ENCODE measurements at regions not wholly inside any gene's neighbourhood (a gene's known extent, or its start where the extent isn't known, plus 50 kb on each side); places are given as distances from the start of the nearest gene placed in this dataset.

GRCh38 chr2:201953396-201953795 lies 80.3 kb upstream of the FZD7 start:
- no peaks in the 10 kb centered on the region for H3K9me3 ChIP-seq
- no peak overlapping the region for H3K4me3 ChIP-seq
- TF ChIP-seq CTCF (IDR thresholded peaks at IDR 0.05): no peak
- H3K36me3 ChIP-seq (ENCODE audit: low read depth): no peaks in the 10 kb centered on the region
- no peaks in the 10 kb centered on the region for H3K4me1 ChIP-seq (ENCODE audit: low read depth)
- ATAC-seq (no peak), DNase-seq (no peak)
- intact Hi-C loops (cut with DNase I, micrococcal nuclease): no loop called here

GRCh38 chr2:201953880-201954279 lies 79.8 kb upstream of the FZD7 start:
- ATAC-seq (peak; percentile 31), DNase-seq (no peak)
- intact Hi-C loops (cut with DNase I, micrococcal nuclease): no loop called here
- no peak for TF ChIP-seq CTCF (IDR thresholded peaks at IDR 0.05)
- Histone ChIP-seq H3K9me3 (no peaks in the 10 kb centered on the region), H3K4me3 (no peak overlapping the region), H3K4me1 (ENCODE audit: low read depth) (no peaks in the 10 kb centered on the region), H3K36me3 (ENCODE audit: low read depth) (no peaks in the 10 kb centered on the region)

- DNase-seq (no peak), ATAC-seq (no peak)
- H3K4me3 ChIP-seq: no peak overlapping the region
- intact Hi-C loops (cut with DNase I, micrococcal nuclease): no loop called here
- no peak for TF ChIP-seq CTCF (IDR thresholded peaks at IDR 0.05)
- H3K9me3 ChIP-seq: no peaks in the 10 kb centered on the region
- no peaks in the 10 kb centered on the region for H3K36me3 ChIP-seq (ENCODE audit: low read depth)
- no peaks in the 10 kb centered on the region for H3K4me1 ChIP-seq (ENCODE audit: low read depth)
Measured at GRCh38 chr2:201955231-201955630, 78.4 kb upstream of the FZD7 start.

GRCh38 chr2:201955702-201956141 lies 77.9 kb upstream of the FZD7 start:
- H3K9me3 ChIP-seq: no peaks in the 10 kb centered on the region
- no peak for DNase-seq
- intact Hi-C loops (cut with DNase I, micrococcal nuclease): no loop called here
- H3K4me3 ChIP-seq: no peak overlapping the region
- no peak for ATAC-seq
- no peaks in the 10 kb centered on the region for H3K4me1 ChIP-seq (ENCODE audit: low read depth)
- no peak for TF ChIP-seq CTCF (IDR thresholded peaks at IDR 0.05)
- H3K36me3 ChIP-seq (ENCODE audit: low read depth): no peaks in the 10 kb centered on the region

- intact Hi-C loops (cut with DNase I, micrococcal nuclease): no loop called here
- H3K36me3 ChIP-seq (ENCODE audit: low read depth): no peaks in the 10 kb centered on the region
- H3K4me3 ChIP-seq: no peak overlapping the region
- ATAC-seq: no peak
- no peak for DNase-seq
- no peaks in the 10 kb centered on the region for H3K9me3 ChIP-seq
- TF ChIP-seq CTCF (IDR thresholded peaks at IDR 0.05): no peak
- H3K4me1 ChIP-seq (ENCODE audit: low read depth): no peaks in the 10 kb centered on the region
Measured at GRCh38 chr2:201956361-201956760, 77.3 kb upstream of the FZD7 start.

- H3K9me3 ChIP-seq: no peaks in the 10 kb centered on the region
- ATAC-seq (no peak), DNase-seq (no peak)
- H3K4me1 ChIP-seq (ENCODE audit: low read depth): no peaks in the 10 kb centered on the region
- no peak for TF ChIP-seq CTCF (IDR thresholded peaks at IDR 0.05)
- no peak overlapping the region for H3K4me3 ChIP-seq
- intact Hi-C loops (cut with DNase I, micrococcal nuclease): no loop called here
- no peaks in the 10 kb centered on the region for H3K36me3 ChIP-seq (ENCODE audit: low read depth)
Measured at GRCh38 chr2:201957091-201957490, 76.6 kb upstream of the FZD7 start.

Data from mucosa of descending colon (tissue), 3 donors.